D341Med (cell line): ENCODE measurements at regions not wholly inside any gene's neighbourhood (a gene's known extent, or its start where the extent isn't known, plus 50 kb on each side); places are given as distances from the start of the nearest gene placed in this dataset.
"Not testable (repeated sequence)": the region's sequence is repeated elsewhere in the genome, so short reads cannot be mapped to it uniquely, and the experiment has no call there.

Experiments
- DNase-seq: peaks from one replicate; pipeline ENCODE4 v3.0.0; 2012; ENCODE audit warnings: low spot score

GRCh38 chr9:115301581-115301980 lies 183.6 kb upstream of the TNC start:
- no peak for DNase-seq

DNA sequence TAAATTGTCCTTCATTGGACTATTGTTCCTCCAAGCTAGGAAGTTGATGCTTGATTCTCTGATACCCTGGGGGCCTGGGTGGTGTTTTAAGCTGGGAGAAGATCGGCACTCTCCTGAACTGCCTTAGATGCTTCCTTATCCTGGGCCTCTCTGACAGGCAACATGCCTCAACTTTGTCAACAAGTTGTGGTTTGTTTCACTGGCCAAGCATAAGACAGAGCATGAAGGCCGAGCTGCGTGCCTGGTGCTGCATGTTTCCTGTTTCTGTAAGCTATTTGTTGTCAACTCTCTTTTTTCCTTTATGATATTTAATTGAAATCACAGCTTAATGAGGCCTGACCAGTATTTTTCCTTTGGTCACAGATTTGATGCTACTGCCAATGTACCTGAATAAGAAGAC lies 187.6 kb upstream of the TNC start:
- no peak for DNase-seq

- DNase-seq: no peak
These were observed 188.9 kb upstream of the TNC start for GRCh38 chr9:115306865-115307264.

DNA sequence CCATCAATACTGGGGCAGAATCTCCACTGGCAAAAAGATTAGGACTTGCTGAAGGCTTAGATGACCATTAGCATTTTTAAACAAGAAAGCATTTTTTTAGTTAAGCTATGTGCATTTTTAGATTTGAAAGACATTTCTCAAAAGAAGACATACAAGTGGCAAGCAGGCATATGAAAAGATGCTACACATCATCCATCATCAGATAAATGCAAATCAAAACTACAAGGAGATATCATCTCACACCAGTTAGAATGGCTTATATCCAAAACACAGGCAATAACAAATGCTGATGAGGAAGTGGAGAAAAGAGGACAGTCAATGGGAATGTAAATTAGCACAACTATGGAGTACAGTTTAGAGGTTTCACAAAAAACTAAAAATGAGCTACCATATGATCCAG lies 195.6 kb upstream of the TNC start:
- no peak for DNase-seq

DNA sequence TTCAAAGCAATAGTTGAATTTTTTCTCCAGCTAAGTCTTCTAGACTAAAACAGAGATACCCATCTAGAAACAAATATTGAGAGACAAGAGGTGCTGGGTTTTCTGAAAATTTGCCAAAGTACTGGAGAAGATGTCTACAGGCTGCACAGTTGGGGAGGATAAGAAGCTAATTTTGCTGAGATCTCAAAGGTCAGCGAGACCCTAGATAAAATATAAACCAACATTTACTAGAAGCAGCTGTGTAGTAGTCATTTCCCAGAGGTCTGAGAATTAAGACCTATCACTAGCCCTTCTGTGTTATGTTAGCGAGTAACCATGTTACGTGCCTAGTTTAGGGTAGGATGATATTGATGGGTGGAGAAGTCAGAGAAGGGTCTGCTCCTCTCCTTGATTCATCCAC lies 208.5 kb upstream of the TNC start:
- no peak for DNase-seq

DNA sequence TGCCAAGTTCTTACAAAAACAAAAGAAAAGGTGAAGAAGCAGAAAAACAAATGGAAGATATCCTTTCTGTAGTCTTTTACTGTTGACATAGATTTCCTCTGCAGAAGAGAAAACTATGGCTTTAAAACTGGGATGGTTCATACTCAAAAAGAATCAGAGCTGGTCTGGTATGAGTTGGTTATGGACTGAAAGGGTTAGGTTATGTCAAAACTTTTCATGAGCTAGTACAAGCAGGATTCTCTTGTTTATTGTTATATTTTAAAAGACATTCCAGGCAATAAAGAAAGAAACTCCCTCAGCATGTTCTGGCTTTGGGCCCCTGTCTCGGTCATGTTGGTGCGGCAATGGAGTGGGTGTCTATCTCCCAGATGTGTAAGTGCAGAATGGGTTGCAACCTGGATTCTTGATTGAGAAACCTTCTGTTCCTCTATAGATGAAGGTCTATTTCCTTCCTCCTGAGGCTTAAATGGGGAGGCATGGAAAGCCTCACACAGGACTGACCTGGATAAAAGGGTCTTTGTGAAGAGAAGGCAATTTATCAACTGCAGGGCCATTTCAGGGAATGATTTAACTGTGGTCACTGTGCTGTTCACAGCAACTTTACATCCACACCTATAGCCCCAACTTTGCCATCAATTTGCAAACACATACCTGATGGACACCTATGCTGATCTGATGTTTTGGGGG lies 209.6 kb upstream of the TNC start:
- no peak for DNase-seq

- no peak for DNase-seq
These were observed 210.3 kb upstream of the TNC start for GRCh38 chr9:115328228-115328627.

GRCh38 chr9:115328677-115329076 lies 210.7 kb upstream of the TNC start:
- no peak for DNase-seq

DNA sequence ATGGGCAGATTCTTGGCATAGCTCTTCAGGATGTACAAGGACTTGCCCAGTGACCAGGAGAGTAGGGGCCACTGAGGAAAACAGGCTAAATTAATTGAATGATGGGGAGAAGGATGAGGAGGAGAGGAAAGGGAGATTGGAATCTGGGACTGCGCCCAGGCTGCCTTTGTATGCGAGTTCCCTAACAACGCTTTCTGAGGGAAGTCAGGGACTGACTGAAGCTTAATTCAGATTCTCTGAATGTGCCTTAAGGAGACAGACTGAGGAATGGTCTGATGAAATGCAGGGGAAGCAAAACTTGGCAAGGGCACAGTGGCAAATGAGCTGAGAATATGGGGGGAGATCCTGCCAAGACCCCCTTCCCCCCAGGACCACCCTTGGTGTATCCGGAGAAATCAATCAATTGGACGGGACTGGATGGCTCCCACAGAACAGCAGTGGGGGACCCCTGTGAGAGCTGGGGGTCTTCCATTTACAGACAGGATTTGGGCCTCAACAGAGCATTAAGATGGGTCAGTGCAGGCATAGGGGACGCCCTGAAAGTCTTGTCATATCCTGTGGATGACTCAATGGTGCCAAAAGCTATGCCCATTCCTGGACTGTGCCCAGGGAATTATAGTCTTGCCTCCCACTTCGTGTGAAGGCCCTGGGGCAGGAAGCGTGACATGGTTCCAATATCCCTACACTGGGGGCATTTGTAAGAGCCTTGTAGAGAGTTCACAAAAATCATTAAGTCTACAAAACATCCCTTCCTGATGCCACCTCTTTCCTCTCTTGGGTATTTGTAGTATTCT lies 215.5 kb upstream of the TNC start:
- no peak for DNase-seq

- no peak for DNase-seq
These were observed 217.5 kb upstream of the TNC start for GRCh38 chr9:115335439-115335838.

GRCh38 chr9:115340314-115340713 lies 222.4 kb upstream of the TNC start:
- no peak for DNase-seq

DNA sequence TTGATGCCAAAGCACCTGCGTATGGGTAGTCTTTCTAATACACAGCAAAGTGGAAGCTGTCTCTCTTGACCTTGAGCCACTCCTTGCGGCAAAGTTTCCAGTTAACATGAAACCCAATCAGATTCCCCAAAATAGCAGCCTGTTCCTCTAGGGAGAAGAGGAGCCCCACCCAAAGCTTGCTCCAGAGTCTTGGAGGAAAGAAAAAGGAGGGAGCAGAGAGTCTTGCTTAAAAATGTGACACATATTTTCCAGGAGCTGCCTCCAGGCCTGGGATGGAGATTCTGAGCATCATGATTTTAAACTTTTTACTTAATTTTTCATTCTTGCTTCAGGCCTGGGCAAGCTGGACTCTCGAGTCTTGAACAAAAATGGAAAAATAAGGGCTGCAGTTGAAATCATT lies 223.5 kb upstream of the TNC start:
- DNase-seq: no peak

DNA sequence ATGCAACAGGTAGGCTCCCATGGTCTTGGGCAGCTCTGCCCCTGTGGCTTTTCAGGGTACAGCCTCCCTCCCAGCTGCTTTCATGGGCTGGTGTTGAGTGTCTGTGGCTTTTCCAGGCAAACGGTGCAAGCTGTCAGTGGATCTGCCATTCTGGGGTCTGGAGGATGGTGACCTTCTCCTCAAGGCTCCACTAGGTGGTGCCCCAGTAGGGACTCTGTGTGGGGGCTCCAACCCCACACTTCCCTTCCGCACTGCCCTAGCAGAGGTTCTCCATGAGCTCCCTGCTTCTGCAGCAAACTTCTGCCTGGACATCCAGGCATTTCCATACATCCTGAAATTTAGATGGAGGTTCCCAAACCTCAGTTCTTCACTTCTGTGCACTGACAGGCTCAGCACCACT lies 229.8 kb upstream of the TNC start:
- not testable (repeated sequence) for DNase-seq

GRCh38 chr9:115348936-115349335 lies 231.0 kb upstream of the TNC start:
- not testable (repeated sequence) for DNase-seq

DNA sequence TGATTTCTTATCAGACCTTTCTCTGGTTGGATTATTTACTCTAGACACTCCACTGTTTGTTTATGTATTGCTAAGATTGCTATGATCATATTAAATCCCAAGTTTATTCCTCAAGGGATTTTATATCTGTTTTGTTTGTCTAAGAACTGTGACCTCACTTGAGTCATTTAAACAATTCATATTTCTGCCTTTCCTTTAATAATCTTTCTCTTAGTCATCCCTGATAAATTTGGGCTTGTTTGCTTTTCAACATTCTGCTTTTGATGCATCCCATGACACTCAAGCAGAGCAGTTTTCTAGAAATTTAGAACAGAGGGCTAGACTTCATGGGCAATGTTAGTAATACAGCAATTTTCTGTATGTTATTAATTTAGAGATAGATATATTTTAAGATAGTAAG lies 231.6 kb upstream of the TNC start:
- no peak for DNase-seq

- DNase-seq: no peak
These were observed 232.6 kb upstream of the TNC start for GRCh38 chr9:115350548-115350947.

DNA sequence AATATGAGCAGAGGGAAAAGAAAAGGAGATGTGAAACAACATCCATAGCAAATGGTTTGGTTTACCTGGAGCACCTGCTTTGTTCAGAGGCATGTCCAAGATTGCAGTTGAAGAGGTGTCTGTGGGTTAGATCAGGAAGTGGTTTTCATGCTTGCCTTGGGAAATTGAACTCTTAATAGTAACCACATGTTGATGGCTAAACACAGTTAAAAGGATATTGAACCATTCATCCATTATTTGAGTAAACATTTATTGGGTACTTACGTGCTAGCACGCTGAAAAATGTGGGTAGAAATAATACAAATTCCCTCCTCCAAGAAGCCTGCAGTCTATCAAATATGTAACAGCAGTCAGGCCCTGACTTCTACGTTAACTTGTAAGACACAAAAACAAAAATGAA lies 235.7 kb upstream of the TNC start:
- DNase-seq: no peak

DNA sequence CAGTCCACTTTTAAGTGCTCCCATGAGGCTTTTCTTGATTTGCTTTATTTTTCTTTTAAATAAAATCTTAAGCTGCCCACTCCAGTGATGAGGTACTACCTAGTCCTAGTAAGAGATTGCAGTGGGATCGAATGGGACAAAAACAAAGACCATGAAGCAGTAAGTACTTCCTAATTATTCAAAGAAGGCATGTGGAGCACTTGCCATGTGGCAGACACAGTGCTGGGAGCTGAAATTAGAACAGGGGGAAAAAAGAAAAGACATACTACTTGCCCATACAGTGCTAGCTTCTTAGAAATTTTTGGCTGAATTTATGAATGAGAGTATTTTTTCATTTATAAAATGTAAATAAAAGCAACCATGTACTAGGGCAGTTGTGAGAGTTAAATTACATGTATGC lies 239.9 kb upstream of the TNC start:
- DNase-seq: no peak

- DNase-seq: no peak
These were observed 241.2 kb upstream of the TNC start for GRCh38 chr9:115359017-115359780.

GRCh38 chr9:115360122-115360521 lies 242.2 kb upstream of the TNC start:
- DNase-seq: no peak

GRCh38 chr9:115362101-115362500 lies 244.1 kb upstream of the TNC start:
- no peak for DNase-seq

DNA sequence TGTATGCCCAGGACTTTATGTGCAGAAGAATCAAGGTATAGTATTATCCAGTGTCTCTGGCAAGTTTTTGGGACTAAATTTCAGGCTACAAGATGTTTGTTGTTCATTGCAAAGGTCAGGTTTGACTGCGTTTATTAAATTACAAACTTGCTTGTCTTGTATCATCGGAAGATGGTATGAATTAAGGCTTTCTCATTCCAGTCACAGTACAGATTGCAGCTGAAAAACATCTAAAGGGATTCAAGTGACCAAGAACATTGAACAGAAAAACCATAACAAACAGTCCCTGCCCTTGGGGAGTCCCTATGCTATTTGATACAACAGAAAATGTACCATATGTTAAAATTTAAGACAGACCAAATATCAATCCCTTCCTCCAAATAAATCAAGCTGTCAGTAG lies 244.7 kb upstream of the TNC start:
- DNase-seq: no peak

DNA sequence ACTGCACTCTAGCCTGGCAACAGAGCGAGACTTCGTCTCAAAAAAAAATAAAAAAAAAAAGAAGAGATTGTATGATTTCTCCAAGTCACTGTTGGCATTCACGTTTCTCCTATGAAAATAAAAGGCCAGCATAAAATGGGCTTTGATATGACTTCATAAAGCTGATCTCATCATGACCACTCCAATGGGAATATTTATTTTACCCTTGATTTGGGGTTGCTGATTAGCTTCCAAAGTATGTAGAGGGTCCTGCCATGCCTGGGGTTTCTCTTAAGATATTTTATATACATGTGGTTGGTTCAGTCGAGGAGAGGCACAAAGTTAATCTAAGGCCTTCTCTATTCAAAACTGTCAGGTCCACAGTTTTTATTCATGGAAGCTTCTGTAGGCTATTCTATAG lies 247.0 kb upstream of the TNC start:
- no peak for DNase-seq
